Ishikawa (cell line): ENCODE measurements at regions not wholly inside any gene's neighbourhood (a gene's known extent, or its start where the extent isn't known, plus 50 kb on each side); places are given as distances from the start of the nearest gene placed in this dataset.

Experiments used
- CEBPB ChIP-seq: IDR thresholded peaks from 2 replicates; pipeline ENCODE4 v1.6.1; 2012
- REST ChIP-seq: IDR thresholded peaks from 2 replicates; pipeline ENCODE4 v1.6.1; 2012; ENCODE audit warnings: low read depth, mild to moderate bottlenecking
- TAF1 ChIP-seq: IDR thresholded peaks from 2 replicates; pipeline ENCODE4 v1.6.1; 2012; ENCODE audit warnings: low read depth, mild to moderate bottlenecking
- TEAD4 ChIP-seq: IDR thresholded peaks from 2 replicates; pipeline ENCODE4 v1.6.1; 2012
- YY1 ChIP-seq: IDR thresholded peaks from 2 replicates; pipeline ENCODE4 v1.6.1; 2012; ENCODE audit warnings: low read depth

GRCh38 chr13:85853161-85853894 is 54.1 kb upstream of the SLITRK6 start:
- TF ChIP-seq REST, result no peak
- TF ChIP-seq TEAD4, result no peak
- no peak for TF ChIP-seq CEBPB
- no peak for TF ChIP-seq YY1
- no peak for TF ChIP-seq TAF1
